Esophagus squamous epithelium (tissue), 5 donors: ENCODE measurements at regions not wholly inside any gene's neighbourhood (a gene's known extent, or its start where the extent isn't known, plus 50 kb on each side); places are given as distances from the start of the nearest gene placed in this dataset.

Source experiments
- DNase-seq: peaks from one replicate; lab custom pipeline; 2025; lab: John Stamatoyannopoulos, UW
- H3K27ac ChIP-seq, 4 donors: fragments of 200-600 bp; sonication (generic); one replicate each; pipeline ENCODE4 v1.5.1; 2016 to 2019; ENCODE audit warnings: mild to moderate bottlenecking in 1 of 4
- H3K27me3 ChIP-seq, 4 donors: fragments of 200-600 bp; sonication (generic); 1 replicate in 3 of 4; 2 replicates in 1 of 4; pipeline versions ENCODE4 v1.5.1 to v1.6.0; 2017 to 2021; ENCODE audit warnings: antibody characterized with exemption in 1 of 4
- H3K36me3 ChIP-seq, 3 donors: fragments of 200-600 bp; sonication (generic); one replicate each; pipeline ENCODE4 v1.5.1; 2016 to 2019
- H3K4me1 ChIP-seq, 3 donors: fragments of 200-600 bp; sonication (generic); one replicate each; pipeline ENCODE4 v1.5.1; 2017 to 2019
- H3K4me3 ChIP-seq, 4 donors: fragments of 200-600 bp; sonication (generic); 1 replicate in 3 of 4; 2 replicates in 1 of 4; pipeline ENCODE4 v1.5.1; 2016 to 2019; ENCODE audit warnings: mild to moderate bottlenecking in 2 of 4, moderate library complexity in 1 of 4
- H3K9me3 ChIP-seq, 3 donors: fragments of 200-600 bp; sonication (generic); one replicate each; pipeline ENCODE4 v1.5.1; 2016 to 2019
- CTCF ChIP-seq, 6 experiments: fragments of 450-650 bp in 4 of 6; fragments of 200-600 bp in 2 of 6; sonication (generic) in 2 of 6; IDR thresholded peaks; one replicate each; pipeline ENCODE4 v1.5.1; 2016 to 2019; ENCODE audit warnings: antibody characterized with exemption in 6 of 6, mild to moderate bottlenecking in 4 of 6, moderate library complexity in 4 of 6
- POLR2A ChIP-seq, 4 donors: fragments of 450-650 bp; IDR thresholded peaks; one replicate each; pipeline ENCODE4 v1.6.1; 2017; ENCODE audit warnings: antibody characterized with exemption in 4 of 4, mild to moderate bottlenecking in 4 of 4, moderate library complexity in 3 of 4
- WGBS, 2 donors: methylation state at CpG; one replicate each; pipeline ENCODE4 v1.1.5; 2018; 5-methylcytosine and 5-hydroxymethylcytosine counted together
- intact Hi-C: fragments of 100-400 bp; cut with DNase I; formaldehyde crosslinking; loops from one replicate; pipeline ENCODE4 v1.15.0; 2022
- donor health status: DM: yes; HTN: yes; CAD: no.

- H3K9me3 ChIP-seq, result no peaks in the 10 kb centered on the region
- H3K4me3 ChIP-seq, result no peak overlapping the region
- no peaks in the 10 kb centered on the region for H3K4me1 ChIP-seq
- 86 to 89% methylated on average over 15 to 17 of the region's 22 CpGs for WGBS, 2 donors
- H3K27ac ChIP-seq, result no peak overlapping the region
- no peak for DNase-seq
- no peaks in the 10 kb centered on the region for H3K36me3 ChIP-seq
- intact Hi-C loops, result no loop called here
- no peaks in the 10 kb centered on the region for H3K27me3 ChIP-seq
- TF ChIP-seq POLR2A (IDR thresholded peaks at IDR 0.05), result no peak
- no peak for TF ChIP-seq CTCF (IDR thresholded peaks at IDR 0.05)
Measured at GRCh38 chr1:195218428-195219212, 1389.6 kb downstream of the KCNT2 start.

GRCh38 chr1:195202241-195202640 is 1406.0 kb downstream of the KCNT2 start:
- WGBS, 2 donors, result 29 to 32% methylated on average over 4 of the region's 4 CpGs
- Histone ChIP-seq H3K36me3 (no peaks in the 10 kb centered on the region), H3K4me1 (no peaks in the 10 kb centered on the region), H3K27ac (no peak overlapping the region), H3K27me3 (no peaks in the 10 kb centered on the region), H3K9me3 (no peaks in the 10 kb centered on the region), H3K4me3 (no peak overlapping the region)
- intact Hi-C loops, result no loop called here
- no peak for DNase-seq
- TF ChIP-seq POLR2A (IDR thresholded peaks at IDR 0.05) (no peak), CTCF (IDR thresholded peaks at IDR 0.05) (no peak)

GRCh38 chr1:195200772-195201171 is 1407.5 kb downstream of the KCNT2 start:
- H3K27ac ChIP-seq, result no peak overlapping the region
- intact Hi-C loops, result no loop called here
- H3K9me3 ChIP-seq, result no peaks in the 10 kb centered on the region
- no peak for DNase-seq
- H3K27me3 ChIP-seq, result no peaks in the 10 kb centered on the region
- no peaks in the 10 kb centered on the region for H3K4me1 ChIP-seq
- TF ChIP-seq CTCF (IDR thresholded peaks at IDR 0.05) (no peak), POLR2A (IDR thresholded peaks at IDR 0.05) (no peak)
- no peak overlapping the region for H3K4me3 ChIP-seq
- H3K36me3 ChIP-seq, result no peaks in the 10 kb centered on the region
- 92 to 95% methylated on average over 1 of the region's 1 CpG for WGBS, 2 donors

GRCh38 chr1:195197116-195197515 is 1411.1 kb downstream of the KCNT2 start:
- no peaks in the 10 kb centered on the region for H3K9me3 ChIP-seq
- H3K4me3 ChIP-seq, result no peak overlapping the region
- intact Hi-C loops, result no loop called here
- H3K27ac ChIP-seq, result no peak overlapping the region
- H3K27me3 ChIP-seq, result no peaks in the 10 kb centered on the region
- H3K36me3 ChIP-seq, result no peaks in the 10 kb centered on the region
- TF ChIP-seq CTCF (IDR thresholded peaks at IDR 0.05), result no peak
- no peak for TF ChIP-seq POLR2A (IDR thresholded peaks at IDR 0.05)
- H3K4me1 ChIP-seq, result no peaks in the 10 kb centered on the region
- WGBS, 2 donors, result 80% methylated on average over 1 of the region's 1 CpG
- DNase-seq, result no peak

- intact Hi-C loops, result no loop called here
- H3K9me3 ChIP-seq, result no peaks in the 10 kb centered on the region
- no peak for TF ChIP-seq CTCF (IDR thresholded peaks at IDR 0.05)
- no peak for TF ChIP-seq POLR2A (IDR thresholded peaks at IDR 0.05)
- DNase-seq, result no peak
- H3K27me3 ChIP-seq, result no peaks in the 10 kb centered on the region
- H3K4me1 ChIP-seq, result no peaks in the 10 kb centered on the region
- no peak overlapping the region for H3K4me3 ChIP-seq
- no peak overlapping the region for H3K27ac ChIP-seq
- WGBS, 2 donors, result 59 to 62% methylated on average over 8 of the region's 8 CpGs
- H3K36me3 ChIP-seq, result no peaks in the 10 kb centered on the region
Measured at GRCh38 chr1:195195423-195196057, 1412.7 kb downstream of the KCNT2 start.
